RWPE1 (cell line): ENCODE measurements at regions not wholly inside any gene's neighbourhood (a gene's known extent, or its start where the extent isn't known, plus 50 kb on each side); places are given as distances from the start of the nearest gene placed in this dataset.

ENCODE experiments used
- CTCF ChIA-PET: fragments of 350-600 bp; sonication (Branson Sonifier 250); formaldehyde crosslinking; extraction: SDS; loops from one replicate; lab custom pipeline; 2021; lab: Yijun Ruan, JAX
- POLR2A ChIA-PET: fragments of 400-600 bp; formaldehyde crosslinking; extraction: SDS; loops from one replicate; lab custom pipeline; 2020; ENCODE audit warnings: antibody characterized with exemption; ENCODE audit not compliant: low non-redundant PET; lab: Yijun Ruan, JAX
- DNase-seq: peaks from one replicate; pipeline ENCODE4 v3.0.0; 2012; ENCODE audit warnings: low spot score
- H3K27ac ChIP-seq: fragments of 450-650 bp; 2 replicates; pipeline ENCODE4 v1.5.1; 2017
- CTCF ChIP-seq: fragments of 450-650 bp; conservative IDR thresholded peaks from 2 replicates; pipeline ENCODE4 v1.5.1; 2017; ENCODE audit warnings: low read depth, mild to moderate bottlenecking

- no peak overlapping the region for H3K27ac ChIP-seq
- ChIA-PET POLR2A (no interaction called here), CTCF (interaction anchor here (0.5 to 2.6 kb wide), 7 partner anchors 27 to 651 kb away, joined by 3 to 14 read pairs (median 4); partner anchors contain the start of gene FOXB1)
- DNase-seq: peak; percentile 33
- peak; percentile 24 for TF ChIP-seq CTCF
Observed at GRCh38 chr15:59751552-59752413, 62.7 kb upstream of the BNIP2 start.

DNA sequence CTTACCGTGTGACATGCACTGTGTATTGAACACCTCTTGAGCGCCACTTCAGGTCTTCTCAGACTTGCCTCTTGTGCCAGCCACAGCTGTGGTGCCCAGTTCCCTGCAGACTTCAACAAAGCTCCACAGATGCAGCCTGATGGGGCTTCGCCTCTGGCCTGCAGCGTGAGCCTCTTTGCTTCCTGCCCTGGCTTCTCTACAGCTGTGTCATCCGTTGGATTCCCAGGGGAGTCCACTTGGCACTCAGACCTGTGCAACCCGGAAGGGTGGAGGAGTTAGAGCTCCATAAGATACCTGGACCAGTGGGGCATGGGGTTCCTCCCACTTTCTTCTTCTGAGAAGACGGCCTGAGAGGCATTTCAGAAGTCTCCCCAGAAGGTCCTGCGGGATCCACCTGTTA lies 57.7 kb upstream of the BNIP2 start:
- no peak for DNase-seq
- CTCF ChIA-PET: no interaction called here
- H3K27ac ChIP-seq: no peak overlapping the region
- TF ChIP-seq CTCF: no peak
- POLR2A ChIA-PET: no interaction called here

DNA sequence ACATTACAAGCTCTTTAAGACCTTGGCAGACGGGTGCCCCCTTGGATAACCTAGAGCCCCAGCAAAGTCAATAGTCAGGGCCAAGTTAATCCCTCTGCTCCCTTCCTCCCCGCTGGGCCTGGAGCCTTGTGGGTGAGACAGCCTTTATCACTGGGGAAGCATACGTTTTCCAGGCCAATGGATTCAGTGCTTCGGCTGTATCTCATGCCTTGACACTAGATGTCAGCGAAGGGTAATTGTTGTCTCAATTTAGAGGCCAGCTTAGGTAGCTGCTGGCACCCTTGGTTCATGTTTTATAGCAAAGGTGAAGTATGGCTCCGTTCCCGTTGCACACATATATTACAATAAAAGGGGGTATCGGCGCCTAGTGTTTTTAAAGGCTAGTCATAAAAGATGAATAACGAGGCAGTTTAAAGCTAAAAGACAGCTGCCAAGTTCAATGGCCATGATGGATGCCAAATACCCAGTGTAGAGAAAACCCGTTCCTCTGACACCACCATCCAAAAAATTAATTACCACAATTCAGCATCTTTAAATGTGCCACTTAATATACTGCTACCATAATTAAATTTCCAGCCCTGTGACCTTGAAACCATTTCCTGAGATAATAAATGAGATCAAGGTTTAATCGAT lies 52.3 kb upstream of the BNIP2 start:
- ChIA-PET CTCF (interaction anchor here (0.6 to 1.2 kb wide), 8 partner anchors 10 to 1310 kb away, joined by 3 to 5 read pairs (median 3); no protein-coding TSS in a partner anchor), POLR2A (no interaction called here)
- peak; percentile 62 for DNase-seq
- H3K27ac ChIP-seq: no peak overlapping the region
- TF ChIP-seq CTCF: peak; percentile 49

DNA sequence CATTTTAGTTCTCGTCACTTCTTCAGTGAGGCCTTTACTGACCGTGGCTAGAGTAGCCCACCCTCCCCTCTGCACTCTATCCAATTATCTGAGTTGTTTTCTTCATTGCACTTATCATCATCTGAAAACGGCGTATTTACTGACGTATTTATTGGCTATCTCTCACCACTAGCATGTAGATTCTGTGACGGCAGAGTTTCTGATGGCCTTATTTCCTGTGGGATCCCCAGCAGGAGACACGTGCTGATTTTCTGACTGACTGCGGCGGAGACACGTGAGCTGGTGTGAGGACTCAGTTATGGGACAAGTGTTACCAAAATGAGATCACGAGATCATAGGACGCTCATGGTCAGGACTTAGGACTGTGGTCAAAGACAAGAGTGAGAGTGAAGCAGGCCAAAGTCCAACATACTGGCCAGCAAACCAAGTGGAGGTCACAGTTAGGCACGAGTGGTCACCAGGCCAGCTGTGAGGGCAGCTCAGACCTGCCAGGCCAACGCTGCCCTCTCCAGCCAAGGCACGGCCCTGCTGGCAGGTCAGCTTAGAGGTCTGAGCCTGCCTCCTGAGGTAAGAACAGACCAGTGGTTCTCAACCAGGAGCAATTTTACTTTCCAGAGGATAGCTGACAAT lies 50.6 kb upstream of the BNIP2 start:
- POLR2A ChIA-PET: no interaction called here
- no peak for DNase-seq
- no peak for TF ChIP-seq CTCF
- CTCF ChIA-PET: no interaction called here
- no peak overlapping the region for H3K27ac ChIP-seq
